GM12892 (cell line): ENCODE measurements at regions not wholly inside any gene's neighbourhood (a gene's known extent, or its start where the extent isn't known, plus 50 kb on each side); places are given as distances from the start of the nearest gene placed in this dataset.

ENCODE experiments used
- POLR2A ChIP-seq: IDR thresholded peaks from 2 replicates; pipeline ENCODE4 v1.6.1; 2011; ENCODE audit warnings: low read depth, low read length, control low read depth
- POLR2AphosphoS5 ChIP-seq: IDR thresholded peaks from 2 replicates; pipeline ENCODE4 v1.6.1; 2011; ENCODE audit warnings: low read depth, low read length, control low read depth

- TF ChIP-seq POLR2A: no peak
- TF ChIP-seq POLR2AphosphoS5: no peak
These were observed 530.2 kb upstream of the HTR1E start for GRCh38 chr6:86407128-86407527.
